Keratinocyte (primary cell): ENCODE measurements at regions not wholly inside any gene's neighbourhood (a gene's known extent, or its start where the extent isn't known, plus 50 kb on each side); places are given as distances from the start of the nearest gene placed in this dataset.

ENCODE experiments used
- DNase-seq: peaks from one replicate; pipeline ENCODE4 v3.0.0-alpha.2; 2011; ENCODE audit warnings: low read depth, missing footprints, low spot score
- FAIRE-seq: peaks from 2 replicates; lab custom pipeline; 2011; peaks lifted over from hg19 to GRCh38; lab: Jason Lieb, UNC
- H2AFZ ChIP-seq: 2 replicates; pipeline ENCODE4 v1.6.0; 2012; ENCODE audit warnings: low read length, control low read depth, inconsistent platforms; ENCODE audit not compliant: control insufficient read depth
- H3K27ac ChIP-seq: 2 replicates; pipeline ENCODE4 v1.5.1; 2011; ENCODE audit warnings: low read length; ENCODE audit not compliant: control insufficient read depth, insufficient read depth
- H3K27me3 ChIP-seq: 3 replicates; pipeline ENCODE4 v1.6.0; 2011; ENCODE audit warnings: low read length; ENCODE audit not compliant: control insufficient read depth, insufficient read depth; ENCODE audit errors: extremely low read depth
- H3K36me3 ChIP-seq, 2 experiments: 2 replicates in 1 of 2; 3 replicates in 1 of 2; pipeline ENCODE4 v1.5.1; 2011; ENCODE audit warnings: low read length in 2 of 2, mild to moderate bottlenecking in 1 of 2; ENCODE audit not compliant: control insufficient read depth in 2 of 2, insufficient read depth in 2 of 2; ENCODE audit errors: extremely low read depth in 1 of 2
- H3K4me1 ChIP-seq: 3 replicates; pipeline ENCODE4 v1.5.1; 2011; ENCODE audit warnings: low read length; ENCODE audit not compliant: control insufficient read depth, insufficient read depth; ENCODE audit errors: extremely low read depth
- H3K4me2 ChIP-seq: 3 replicates; pipeline ENCODE4 v1.6.0; 2011; ENCODE audit warnings: low read depth, low read length; ENCODE audit not compliant: control insufficient read depth, insufficient read depth; ENCODE audit errors: extremely low read depth
- H3K4me3 ChIP-seq, 3 experiments: fragments of 200-600 bp in 1 of 3; sonication (generic) in 1 of 3; 2 replicates in 2 of 3; 3 replicates in 1 of 3; pipeline ENCODE4 v1.5.1; 2011 to 2016; ENCODE audit warnings: low read length in 3 of 3, mild to moderate bottlenecking in 3 of 3, control low read depth in 2 of 3, inconsistent platforms in 1 of 3, low read depth in 1 of 3, mixed read lengths in 1 of 3, mixed run types in 1 of 3, moderate library complexity in 1 of 3; ENCODE audit not compliant: control insufficient read depth in 2 of 3, insufficient read depth in 2 of 3; ENCODE audit errors: extremely low read depth in 1 of 3
- H3K79me2 ChIP-seq: 2 replicates; pipeline ENCODE4 v1.6.0; 2012; ENCODE audit warnings: low read length; ENCODE audit not compliant: control insufficient read depth, insufficient read depth
- H3K9ac ChIP-seq: 3 replicates; pipeline ENCODE4 v1.6.0; 2011; ENCODE audit warnings: low read length; ENCODE audit not compliant: control insufficient read depth, insufficient read depth; ENCODE audit errors: extremely low read depth
- H3K9me1 ChIP-seq: 3 replicates; pipeline ENCODE4 v1.6.0; 2011; ENCODE audit warnings: low read length; ENCODE audit not compliant: control insufficient read depth, insufficient read depth; ENCODE audit errors: extremely low read depth
- H3K9me3 ChIP-seq: 2 replicates; pipeline ENCODE4 v1.5.1; 2012; ENCODE audit warnings: low read depth, low read length; ENCODE audit not compliant: control insufficient read depth
- H4K20me1 ChIP-seq: 3 replicates; pipeline ENCODE4 v1.6.0; 2011; ENCODE audit warnings: low read length; ENCODE audit not compliant: control insufficient read depth, insufficient read depth; ENCODE audit errors: extremely low read depth
- CTCF ChIP-seq, 3 experiments: IDR thresholded peaks in 1 of 3; conservative IDR thresholded peaks in 1 of 3; optimal IDR thresholded peaks in 1 of 3; 2 replicates in 2 of 3; 3 replicates in 1 of 3; pipeline versions ENCODE3 to v1.5.1; 2011; ENCODE audit warnings: low read length in 3 of 3, mild to moderate bottlenecking in 3 of 3, moderate library complexity in 2 of 3, control low read depth in 1 of 3, inconsistent platforms in 1 of 3; ENCODE audit not compliant: insufficient read depth in 2 of 3; ENCODE audit errors: extremely low read depth in 1 of 3
- EZH2 ChIP-seq: IDR thresholded peaks from one replicate; pipeline ENCODE4 v1.6.1; 2012; ENCODE audit warnings: inconsistent platforms, mild to moderate bottlenecking, low read length, moderate library complexity
- dilution Hi-C: fragments of 300-500 bp; cut with MboI; formaldehyde crosslinking; loops from one replicate; pipeline ENCODE4 v1.7.0; 2020; ENCODE audit warnings: low sequenced_read_pairs; ENCODE audit not compliant: extremely low pct_ligation_motif_present

DNA sequence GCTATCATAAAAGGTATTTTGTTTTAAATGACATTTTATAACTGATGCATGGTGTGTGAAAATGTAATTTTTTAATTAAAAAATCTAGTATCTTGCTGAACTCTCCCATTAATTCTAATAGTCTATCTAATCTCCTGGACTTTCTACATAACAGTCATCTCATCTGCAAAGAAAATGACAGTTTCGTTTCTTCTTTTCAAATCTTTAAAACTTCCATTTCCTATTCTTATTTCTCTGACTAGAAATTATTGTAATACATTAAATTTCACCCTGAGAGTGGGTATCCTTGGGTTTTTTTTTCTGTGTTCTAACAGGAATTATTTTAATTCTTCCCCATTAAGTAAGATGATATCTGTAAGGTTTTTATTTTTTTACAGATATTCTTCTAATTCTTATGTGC, 120.1 kb downstream of the KCNF1 start:
- H3K9me1 ChIP-seq, result no peaks in the 10 kb centered on the region
- H3K9me3 ChIP-seq, result no peaks in the 10 kb centered on the region
- no peak for DNase-seq
- H3K27ac ChIP-seq, result no peak overlapping the region
- no peak for TF ChIP-seq CTCF (optimal IDR thresholded peaks at IDR 0.05 in 1 of 3, IDR thresholded peaks at IDR 0.05 in 1 of 3, conservative IDR thresholded peaks at IDR 0.05 in 1 of 3; ENCODE audit: extremely low read depth in 1 of 3, insufficient read depth in 2 of 3, low read length in 3 of 3)
- TF ChIP-seq EZH2, result no peak
- dilution Hi-C loops, result no loop called here
- H3K9ac ChIP-seq, result no peak overlapping the region
- H4K20me1 ChIP-seq, result no peaks in the 10 kb centered on the region
- peaks cover 5% of the 10 kb centered on the region for H3K27me3 ChIP-seq
- H3K36me3 ChIP-seq, result no peaks in the 10 kb centered on the region
- no peaks in the 10 kb centered on the region for H3K4me1 ChIP-seq
- no peak overlapping the region for H3K4me2 ChIP-seq
- H3K79me2 ChIP-seq, result no peaks in the 10 kb centered on the region
- H2AFZ ChIP-seq, result no peak overlapping the region
- no peak overlapping the region for H3K4me3 ChIP-seq
- no peak for FAIRE-seq

DNA sequence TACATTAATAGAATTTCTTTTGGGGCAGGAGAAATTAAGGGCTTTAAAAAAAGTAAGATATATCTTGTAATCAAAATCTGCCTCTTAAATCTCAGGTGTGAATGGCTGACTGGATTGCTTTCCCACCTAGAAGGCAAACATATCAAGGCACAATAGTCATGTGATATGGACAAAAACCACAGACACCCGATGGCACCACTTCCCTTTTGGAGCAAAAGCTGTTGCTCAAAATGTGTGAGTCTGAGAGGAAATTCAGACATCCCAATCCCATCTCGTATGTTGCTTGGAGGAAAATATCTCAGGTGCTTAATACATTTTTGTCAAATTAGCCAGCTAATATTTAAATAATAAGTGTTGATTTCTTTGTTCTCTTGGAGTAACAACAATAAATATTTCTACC, 120.7 kb downstream of the KCNF1 start:
- no peak overlapping the region for H3K4me3 ChIP-seq
- peaks cover 5% of the 10 kb centered on the region for H3K27me3 ChIP-seq
- H3K4me1 ChIP-seq, result no peaks in the 10 kb centered on the region
- H3K9ac ChIP-seq, result no peak overlapping the region
- no peaks in the 10 kb centered on the region for H4K20me1 ChIP-seq
- no peaks in the 10 kb centered on the region for H3K9me1 ChIP-seq
- TF ChIP-seq CTCF (optimal IDR thresholded peaks at IDR 0.05 in 1 of 3, IDR thresholded peaks at IDR 0.05 in 1 of 3, conservative IDR thresholded peaks at IDR 0.05 in 1 of 3; ENCODE audit: extremely low read depth in 1 of 3, insufficient read depth in 2 of 3, low read length in 3 of 3) (no peak), EZH2 (no peak)
- H3K27ac ChIP-seq, result no peak overlapping the region
- H3K36me3 ChIP-seq, result no peaks in the 10 kb centered on the region
- H3K9me3 ChIP-seq, result no peaks in the 10 kb centered on the region
- DNase-seq (no peak), FAIRE-seq (no peak)
- no peak overlapping the region for H2AFZ ChIP-seq
- no peaks in the 10 kb centered on the region for H3K79me2 ChIP-seq
- no peak overlapping the region for H3K4me2 ChIP-seq
- dilution Hi-C loops, result no loop called here
